Smooth muscle cell of the brain vasculature (primary cell): ENCODE measurements at regions not wholly inside any gene's neighbourhood (a gene's known extent, or its start where the extent isn't known, plus 50 kb on each side); places are given as distances from the start of the nearest gene placed in this dataset.

Experiments used
- DNase-seq: peaks from one replicate; pipeline ENCODE4 v3.0.0-alpha.2; 2012; ENCODE audit warnings: low read depth, low spot score

DNA sequence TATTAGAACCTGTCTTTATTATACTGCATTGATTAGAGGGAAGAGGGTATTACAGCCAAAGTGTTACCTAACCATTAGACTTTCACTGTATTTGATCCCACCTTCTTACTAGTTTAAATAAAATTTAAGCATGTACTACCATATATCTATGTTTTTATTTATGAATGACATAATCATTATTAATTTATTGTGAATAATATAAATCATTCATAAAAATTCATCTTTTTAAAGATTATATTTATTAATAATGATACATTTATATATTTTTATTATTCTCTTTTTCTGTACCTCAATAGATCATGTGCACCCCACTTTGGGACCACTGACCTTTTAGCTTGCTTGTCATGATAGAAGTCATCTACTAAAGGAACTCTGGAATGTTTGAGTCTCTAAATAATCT, 223.5 kb upstream of the MARCKS start:
- no peak for DNase-seq

DNA sequence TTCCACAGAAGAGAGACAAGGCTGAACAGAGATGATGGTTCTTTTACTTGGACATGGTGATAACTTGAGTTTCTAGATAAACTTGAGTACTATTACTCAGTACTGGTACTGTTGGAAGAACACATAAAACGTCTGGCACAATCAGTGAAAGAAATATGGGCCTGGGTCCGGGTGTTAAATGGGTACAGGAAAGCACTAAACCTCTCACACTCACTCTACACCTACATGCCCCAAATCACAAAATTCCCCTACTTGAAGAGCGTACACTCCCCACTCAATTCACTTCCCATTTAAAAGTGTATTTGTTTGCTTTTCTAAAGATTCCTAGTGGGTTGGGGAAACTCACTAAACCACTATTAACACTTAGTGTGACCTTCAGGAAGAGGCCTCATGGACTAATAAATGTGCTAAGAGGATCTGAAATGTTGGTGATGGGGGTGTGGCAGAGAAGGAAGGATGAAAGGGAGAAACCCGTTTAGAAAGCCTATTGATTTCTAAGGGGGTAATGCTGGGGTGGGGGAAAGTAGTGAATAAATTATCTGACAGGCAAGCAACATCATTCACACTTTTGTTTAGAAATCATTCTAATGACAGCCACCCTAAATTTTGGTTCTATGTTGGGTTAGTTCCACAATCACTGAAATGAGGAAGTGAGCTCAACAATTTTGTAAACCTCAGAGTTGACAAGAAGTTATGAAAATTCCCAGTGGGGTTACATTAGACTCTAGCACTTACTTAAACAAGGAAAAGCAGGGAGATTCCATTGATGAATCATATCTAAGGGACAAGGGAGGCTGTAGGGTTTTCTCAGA, 222.6 kb upstream of the MARCKS start:
- no peak for DNase-seq

DNA sequence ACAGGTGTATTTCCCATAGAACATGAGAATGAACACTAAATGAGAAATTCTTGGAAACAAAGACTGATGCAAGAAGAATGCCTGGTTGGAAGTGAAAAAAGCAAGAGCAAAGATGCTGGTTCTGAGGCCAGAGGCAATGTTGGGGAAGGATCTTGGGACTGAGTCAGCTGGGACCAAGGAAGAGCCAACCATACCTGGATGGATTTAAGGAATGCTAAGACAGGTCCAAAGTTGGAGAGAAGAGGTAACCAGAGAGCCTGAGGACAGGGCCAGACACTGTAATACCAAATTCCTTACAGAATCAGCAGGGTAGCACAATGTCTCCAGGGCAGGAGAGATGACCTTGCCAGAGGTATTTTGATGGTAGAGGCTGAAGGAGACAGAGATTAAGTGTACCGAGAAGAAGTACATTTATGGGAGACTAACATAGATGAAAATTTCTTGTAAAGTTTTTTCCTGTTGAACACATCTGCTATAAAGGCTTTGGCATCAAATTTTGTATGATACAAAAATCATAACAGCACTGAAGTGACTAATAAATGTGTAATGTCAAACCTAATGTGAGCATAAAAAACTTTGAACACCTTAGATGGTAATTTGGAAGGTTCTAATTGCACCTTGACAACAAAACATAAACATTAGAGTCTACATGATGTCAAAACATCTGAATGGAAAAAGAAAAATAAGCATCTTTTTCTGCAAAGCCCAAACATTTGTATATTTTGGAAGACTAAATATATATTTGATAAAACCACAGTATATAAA, 221.7 kb upstream of the MARCKS start:
- DNase-seq = no peak

DNA sequence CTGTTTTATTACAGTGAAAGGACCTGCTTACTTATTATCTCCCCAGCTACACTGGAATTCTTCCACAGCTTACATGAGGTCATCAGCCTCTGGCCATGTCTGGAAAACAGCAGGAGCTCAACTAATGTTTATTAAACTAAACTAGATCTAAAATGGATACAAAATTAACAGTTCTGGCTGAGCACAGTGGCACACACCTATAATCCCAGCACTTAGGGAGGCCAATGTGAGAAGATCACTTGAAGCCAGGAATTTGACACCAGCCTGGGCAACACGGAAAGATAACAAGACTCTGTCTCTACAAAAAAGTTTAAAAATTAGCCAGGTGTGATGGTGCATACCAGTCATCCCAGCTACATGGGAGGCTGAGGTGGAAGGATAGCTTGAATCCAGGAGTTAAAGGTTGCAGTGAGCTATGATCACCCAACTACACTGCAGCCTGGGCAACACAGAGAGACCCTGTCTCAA, 220.8 kb upstream of the MARCKS start:
- no peak for DNase-seq

DNA sequence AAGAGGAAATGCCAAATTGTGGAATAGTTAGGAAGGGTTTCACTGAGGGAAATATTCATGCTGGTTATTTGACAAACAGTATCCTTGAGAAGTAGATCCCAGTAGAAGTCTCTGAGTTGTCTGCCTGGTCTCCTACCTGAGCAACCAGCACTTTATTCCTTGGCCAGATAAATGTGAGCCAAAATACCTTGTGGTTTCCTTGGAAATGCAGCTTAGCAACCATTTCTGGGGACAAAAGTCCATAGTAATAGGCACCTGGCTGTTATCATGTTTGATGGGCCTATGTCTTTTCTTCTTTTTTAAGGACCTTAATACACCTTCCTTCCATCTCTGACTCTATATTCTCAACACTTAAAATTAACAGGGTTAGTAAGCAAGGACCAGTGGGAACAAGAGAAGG, 217.1 kb upstream of the MARCKS start:
- no peak for DNase-seq

DNA sequence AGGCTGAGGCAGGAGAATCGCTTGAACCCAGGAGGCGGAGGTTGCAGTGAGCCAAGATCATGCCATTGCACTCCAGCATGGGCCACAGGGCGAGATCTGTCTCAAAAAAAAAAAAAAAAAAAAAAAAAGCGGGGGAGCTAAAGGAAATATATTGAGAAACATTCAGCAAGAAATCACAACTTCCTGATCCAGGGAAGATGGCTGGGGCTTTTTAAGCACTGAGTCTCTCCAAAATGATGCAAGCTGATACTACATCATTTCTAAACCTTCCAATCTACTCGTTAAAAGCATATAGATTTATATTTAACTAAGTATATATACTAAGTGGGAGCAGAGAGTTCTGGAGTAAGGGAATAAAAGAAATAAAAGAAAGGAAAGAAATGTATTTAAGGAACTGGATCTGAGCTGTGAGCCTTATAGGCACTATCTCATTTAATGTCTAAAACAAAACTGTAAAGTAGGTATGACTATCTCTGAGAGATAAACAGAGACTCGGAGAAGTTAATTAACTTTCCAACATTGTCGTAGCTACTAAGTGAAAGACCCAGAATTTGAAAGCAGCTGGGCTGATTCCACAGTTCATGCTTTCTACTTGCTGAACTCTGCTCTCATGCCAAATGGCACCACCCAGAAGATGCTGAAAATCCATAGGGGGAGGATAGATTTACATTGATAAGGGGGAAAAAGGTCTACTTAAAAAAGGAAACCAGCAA, 215.0 kb upstream of the MARCKS start:
- DNase-seq = no peak

DNA sequence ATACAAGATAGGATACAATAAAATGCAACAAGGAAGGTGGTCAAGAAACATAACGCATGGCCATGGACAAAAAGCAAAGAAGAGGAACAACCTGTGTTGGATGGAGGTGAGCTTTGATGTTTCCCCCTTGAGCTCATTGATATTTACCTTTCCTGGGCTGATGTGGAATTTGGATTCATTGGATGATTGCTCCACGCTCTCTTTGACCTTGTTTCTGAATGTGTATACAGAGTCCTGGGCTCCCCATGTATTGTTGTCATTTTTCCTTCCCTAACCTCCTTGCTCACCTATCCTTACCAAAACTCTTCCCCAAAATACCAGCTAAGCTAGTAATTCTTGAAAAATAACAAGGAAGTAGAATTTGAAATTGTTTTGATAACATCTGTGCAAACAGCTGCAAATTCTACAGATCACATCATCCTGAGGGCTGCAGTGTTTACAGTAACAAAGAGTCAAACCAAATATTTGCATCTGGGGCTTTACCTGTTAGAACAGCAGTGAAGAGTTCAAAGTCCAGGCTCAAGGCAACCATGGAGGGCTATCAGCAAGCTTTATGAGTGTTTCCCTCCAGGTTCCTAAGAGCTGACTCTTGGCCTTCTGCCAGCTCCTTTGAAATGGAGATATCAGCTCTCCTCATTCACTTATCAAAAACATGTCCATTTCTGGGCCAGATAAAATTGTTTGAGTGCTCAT, 214.3 kb upstream of the MARCKS start:
- DNase-seq = no peak

DNA sequence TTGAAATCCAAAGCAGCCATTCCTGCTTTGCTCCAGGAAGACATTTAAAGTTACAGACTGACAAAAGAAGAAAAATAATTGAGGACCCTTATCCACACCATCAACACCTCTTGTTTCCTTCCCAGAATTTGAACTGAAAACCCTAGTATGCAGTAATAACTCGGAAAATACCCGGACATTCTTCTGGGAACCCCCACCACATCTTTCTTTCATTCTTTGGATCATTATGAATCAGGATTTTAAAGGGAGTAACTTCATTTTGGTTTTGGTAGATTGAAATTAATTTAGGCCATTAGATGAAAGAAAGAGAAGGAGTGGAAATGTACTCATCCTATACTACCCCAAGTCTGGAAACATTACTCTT, 213.8 kb upstream of the MARCKS start:
- no peak for DNase-seq

DNA sequence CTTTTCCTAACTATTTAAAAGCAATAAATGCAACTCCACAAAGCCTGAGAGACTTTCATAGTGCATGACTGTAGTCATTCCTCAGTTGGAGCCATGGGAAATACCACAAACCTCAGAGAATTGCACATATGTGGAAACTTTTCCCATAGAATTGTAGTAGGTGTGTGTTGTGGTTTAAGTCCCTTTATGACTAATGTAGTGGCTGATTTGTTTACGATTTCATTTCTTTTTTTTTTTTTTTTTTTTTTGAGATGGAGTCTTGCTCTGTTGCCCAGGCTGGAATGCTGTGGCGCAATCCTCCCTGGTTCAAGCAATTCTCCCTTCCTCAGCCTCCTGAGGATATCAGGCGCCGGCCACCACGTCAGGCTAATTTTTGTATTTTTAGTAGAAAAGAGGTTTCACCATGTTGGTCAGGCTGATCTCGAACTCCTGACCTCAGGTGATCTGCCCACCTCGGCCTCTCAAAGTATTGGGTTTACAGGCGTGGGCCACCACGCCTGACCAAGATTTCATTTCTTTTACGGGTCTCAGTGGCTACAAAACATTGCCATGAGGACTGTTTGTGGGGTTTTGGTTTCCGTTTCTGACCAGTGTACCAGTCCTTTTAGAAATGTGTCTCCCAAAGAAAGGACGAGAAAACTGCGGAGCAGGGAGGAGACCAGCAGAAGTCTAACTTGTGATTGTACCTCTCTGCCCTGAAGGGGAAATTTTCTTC, 212.1 kb upstream of the MARCKS start:
- DNase-seq = no peak

DNA sequence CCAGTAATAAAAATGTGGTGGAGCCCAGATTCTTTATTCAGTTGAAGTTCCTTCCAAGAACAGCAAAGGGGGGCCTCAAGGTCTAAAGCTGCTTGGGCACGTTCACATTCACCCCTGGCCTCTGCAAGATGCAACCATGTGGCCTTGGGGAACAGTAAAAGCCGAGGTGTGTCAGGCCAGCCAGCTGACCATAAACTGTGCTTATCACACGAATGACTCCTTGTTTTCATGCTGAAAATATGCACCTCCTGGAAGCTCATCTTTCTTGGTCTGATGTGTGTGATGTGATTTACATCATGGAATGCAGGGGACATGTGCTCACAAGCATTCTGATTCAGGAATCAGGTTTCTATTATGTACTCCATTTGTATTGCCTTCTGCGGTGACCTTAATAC, 211.6 kb upstream of the MARCKS start:
- no peak for DNase-seq

DNA sequence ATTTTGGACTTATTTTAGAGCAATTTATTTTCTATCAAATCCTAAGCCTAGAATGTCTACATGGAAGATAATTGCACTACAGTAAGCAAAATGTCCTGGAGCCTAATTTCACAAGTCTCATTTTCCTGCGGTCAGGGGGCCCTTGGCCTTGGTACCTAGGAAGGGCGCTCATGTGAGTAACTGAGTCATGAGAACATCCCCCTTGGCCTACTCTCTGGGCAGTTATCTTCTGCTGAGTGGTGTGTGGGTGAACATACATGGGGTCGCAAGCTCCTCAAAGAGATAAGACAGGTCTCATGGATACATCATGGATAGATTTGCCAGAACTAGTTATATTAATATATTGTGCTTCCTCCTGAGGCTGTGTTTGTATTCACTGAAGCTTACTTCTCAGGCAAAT, 211.2 kb upstream of the MARCKS start:
- DNase-seq = no peak

DNA sequence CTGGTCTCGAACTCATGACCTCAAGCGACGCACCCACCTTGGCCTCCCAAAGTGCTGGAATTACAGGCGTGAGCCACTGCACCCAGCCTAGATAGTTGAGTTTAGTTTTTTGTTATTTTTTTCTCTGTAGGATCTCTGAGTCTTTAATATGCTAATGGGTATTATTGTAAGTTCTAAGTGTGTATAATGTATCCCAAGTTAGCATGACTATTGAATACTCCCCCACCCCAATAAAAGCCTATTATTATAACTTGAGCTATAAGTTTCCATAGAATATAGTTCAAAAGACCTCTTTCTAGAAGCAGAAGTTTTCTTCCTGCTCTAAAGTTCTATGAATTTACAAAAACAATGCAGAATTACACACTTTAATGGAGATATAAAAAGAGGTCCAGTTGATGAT, 210.4 kb upstream of the MARCKS start:
- no peak for DNase-seq

DNA sequence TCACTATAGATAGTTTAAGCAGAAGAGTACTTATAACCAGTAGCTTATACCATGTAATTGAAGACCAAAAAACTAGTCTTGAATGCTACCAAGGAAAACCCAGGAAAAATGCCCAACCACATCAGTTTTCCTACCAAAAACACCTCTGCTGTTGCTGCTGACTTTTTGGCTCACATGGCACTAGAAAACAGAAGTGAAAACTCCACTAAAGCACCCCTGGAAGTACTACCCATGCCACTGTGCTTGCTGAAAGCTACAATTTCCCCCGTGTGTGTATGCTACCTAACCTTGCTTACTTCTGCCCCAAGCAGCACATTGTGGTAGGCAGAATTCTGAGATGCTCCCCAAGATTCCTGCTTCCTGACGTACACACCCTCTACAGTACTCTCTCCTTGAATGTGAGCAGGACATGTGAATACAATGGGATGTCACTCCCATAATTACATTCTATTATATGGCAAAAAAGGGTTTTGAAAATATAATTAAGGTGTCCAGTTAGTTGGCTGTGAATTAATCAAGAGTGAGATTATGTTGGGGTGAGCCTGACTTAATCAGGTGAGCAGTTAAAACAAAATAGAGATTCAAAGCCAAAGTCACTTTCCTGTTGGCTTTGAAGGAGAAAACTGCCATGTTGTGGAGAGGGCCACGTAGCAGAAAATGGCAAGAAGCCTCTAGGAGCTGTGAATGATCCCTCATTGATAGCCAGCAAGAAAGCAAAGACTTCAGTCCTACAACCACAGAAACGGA, 209.8 kb upstream of the MARCKS start:
- DNase-seq = no peak

DNA sequence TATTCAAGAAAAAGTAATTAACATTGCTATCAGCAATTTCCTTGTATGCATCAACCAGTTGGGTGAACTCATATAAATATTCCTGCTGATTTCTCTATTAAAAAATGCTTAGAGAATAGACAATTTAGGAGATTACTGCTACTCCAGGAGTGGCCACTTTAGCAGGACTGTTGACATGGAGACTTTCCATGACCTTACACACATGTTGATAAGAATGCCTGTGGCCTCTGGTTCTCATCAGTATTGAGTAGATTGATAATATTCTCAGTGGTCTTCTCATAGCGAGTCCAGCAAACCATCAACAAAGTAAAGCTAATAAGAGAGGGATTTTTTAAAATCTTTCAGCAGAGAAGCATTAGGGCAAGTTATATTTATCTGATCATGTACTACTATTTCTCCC, 208.4 kb upstream of the MARCKS start:
- no peak for DNase-seq

DNA sequence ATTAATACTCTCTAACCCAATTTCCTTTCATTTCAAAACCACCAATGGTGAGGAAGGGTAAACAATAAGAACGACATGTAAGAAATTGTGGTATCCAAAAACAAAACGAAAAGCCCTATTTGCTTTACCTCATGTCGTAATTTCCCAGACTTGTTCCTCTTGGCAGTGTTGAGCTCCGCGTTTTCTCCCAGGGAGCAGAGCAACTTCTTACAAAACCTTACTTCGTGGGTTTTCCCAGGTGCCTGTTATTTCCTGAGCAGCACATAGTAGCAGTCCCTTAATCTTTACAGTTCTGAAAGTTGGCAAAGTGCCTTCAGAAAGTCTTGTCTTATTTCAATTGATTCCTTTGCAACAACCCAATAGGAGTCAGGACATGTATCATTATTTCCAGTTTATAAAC, 207.9 kb upstream of the MARCKS start:
- DNase-seq = no peak

DNA sequence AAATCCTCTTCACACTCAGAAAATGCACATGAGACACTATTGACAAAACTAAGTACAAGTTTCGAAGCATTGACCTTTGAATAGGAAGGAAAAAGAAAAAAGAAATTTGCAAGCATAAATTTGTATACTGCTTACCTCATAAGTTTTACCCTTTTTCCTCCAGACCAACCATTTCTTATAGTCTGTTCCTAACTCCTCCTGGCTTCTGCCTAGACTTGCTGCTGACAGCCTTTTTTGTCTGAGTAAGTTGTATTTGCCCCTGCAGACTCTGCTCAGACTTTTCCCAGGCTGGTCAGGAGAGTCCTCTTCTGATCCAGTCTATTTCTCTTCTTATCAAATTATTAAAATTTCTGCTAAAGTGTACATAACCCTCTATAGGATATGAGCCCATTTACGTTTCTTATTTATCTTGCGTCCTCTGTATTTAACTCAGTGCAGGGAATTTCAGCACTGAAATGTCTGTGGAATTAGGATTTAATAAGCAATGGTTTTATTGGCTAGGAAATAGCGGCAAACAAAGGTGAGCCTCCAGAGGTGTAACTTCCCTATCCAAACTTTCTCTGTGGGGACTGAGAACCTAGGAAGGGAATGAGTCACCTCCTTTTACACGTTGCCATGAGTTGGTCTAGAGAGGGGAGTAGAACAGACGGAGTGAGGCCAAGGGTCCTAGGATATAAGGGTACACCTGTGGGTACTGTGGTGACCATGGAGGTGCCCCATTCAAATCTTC, 207.1 kb upstream of the MARCKS start:
- no peak for DNase-seq

DNA sequence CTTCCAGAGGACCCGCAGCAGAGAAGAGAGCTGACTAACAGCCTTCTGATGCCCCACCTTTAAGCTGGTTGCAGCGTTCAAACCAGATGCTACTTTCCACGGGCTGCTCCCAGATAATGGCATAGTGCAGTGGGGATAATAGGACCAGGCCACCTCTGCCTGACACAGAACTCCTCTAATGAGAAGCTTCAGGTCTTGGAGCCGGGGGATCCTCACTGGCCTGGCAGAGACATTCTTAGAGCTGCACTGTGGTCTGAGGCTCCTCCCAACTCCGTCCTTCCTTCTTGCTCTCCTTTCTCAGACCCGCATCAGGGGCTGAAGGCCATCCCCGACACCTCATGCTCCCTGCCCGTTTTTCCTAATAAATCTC, 206.6 kb upstream of the MARCKS start:
- DNase-seq = no peak

DNA sequence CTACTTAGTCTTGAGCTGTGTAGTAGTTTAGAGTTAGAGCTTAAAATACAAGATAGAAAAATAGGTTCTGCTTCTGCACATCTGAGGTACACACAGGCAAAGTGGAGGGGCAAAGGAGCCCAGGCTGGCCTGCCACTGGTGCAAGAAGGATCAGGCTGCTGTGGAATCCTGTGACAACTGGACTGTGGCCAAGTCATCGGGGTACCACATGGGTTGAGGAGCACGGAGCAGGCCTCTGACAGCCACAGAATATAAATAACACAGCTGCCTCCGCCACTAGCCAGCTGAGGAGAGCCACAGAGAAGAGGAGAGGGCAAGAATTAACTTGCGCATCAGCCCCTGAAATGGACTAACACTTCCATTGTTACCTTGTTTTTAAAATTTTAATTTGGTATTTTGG, 206.0 kb upstream of the MARCKS start:
- DNase-seq = no peak

DNA sequence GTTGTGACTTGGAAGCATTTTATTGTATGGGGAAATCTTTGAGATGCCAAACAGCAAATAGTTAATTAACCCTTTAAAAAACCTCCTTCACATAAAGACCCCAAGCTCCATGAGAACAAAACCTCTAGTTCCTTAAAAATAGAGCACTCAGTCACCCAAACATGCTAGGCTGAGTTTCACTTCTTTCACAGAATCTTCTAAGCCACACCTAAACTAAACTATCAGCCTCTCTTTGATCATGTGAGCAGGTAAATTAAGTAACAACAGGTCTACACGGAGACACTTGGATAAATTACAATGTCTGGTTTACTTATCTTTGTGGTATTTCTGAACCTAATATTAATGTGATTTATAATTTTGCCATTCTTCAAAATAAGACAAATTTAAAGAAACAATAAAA, 205.2 kb upstream of the MARCKS start:
- DNase-seq = no peak

DNA sequence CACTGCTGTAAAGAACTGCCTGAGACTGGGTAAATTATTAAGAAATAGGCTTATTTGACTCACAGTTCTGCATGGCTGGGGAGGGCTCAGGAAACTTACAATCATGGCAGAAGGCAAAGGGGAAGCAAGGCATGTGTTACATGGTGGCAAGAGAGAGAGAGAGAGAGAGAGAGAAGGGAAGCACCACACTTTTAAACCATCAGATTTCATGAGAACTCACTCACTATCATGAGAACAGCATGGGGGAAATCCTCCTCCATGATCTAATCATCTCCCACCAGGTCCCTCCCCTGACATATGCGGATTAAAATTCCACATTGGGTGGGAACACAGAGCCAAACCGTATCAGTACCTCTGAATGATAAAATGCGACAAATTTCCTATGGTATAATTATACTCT, 203.9 kb upstream of the MARCKS start:
- no peak for DNase-seq
